Suprapubic skin (tissue), 4 donors: ENCODE measurements at regions not wholly inside any gene's neighbourhood (a gene's known extent, or its start where the extent isn't known, plus 50 kb on each side); places are given as distances from the start of the nearest gene placed in this dataset.

Source experiments
- DNase-seq, 2 donors: peaks; one replicate each; pipeline ENCODE4 v3.0.0-alpha.2; 2019; ENCODE audit warnings: low spot score in 2 of 2
- H3K27ac ChIP-seq: fragments of 200-600 bp; sonication (generic); one replicate; pipeline ENCODE4 v1.5.1; 2019
- H3K27me3 ChIP-seq: fragments of 200-600 bp; sonication (generic); one replicate; pipeline ENCODE4 v1.5.1; 2019
- H3K36me3 ChIP-seq: fragments of 200-600 bp; sonication (generic); one replicate; pipeline ENCODE4 v1.5.1; 2019
- H3K4me1 ChIP-seq: fragments of 200-600 bp; sonication (generic); one replicate; pipeline ENCODE4 v1.5.1; 2019
- H3K4me3 ChIP-seq: fragments of 200-600 bp; sonication (generic); one replicate; pipeline ENCODE4 v1.5.1; 2019; ENCODE audit warnings: mild to moderate bottlenecking
- H3K9me3 ChIP-seq: fragments of 200-600 bp; sonication (generic); one replicate; pipeline ENCODE4 v1.5.1; 2019
- EP300 ChIP-seq: sonication (generic); formaldehyde crosslinking; IDR thresholded peaks from one replicate; pipeline ENCODE4 v1.6.1; 2017; ENCODE audit warnings: antibody characterized with exemption
- POLR2A ChIP-seq, 2 donors: fragments of 450-650 bp; IDR thresholded peaks; one replicate each; pipeline ENCODE4 v1.6.1; 2017; ENCODE audit warnings: antibody characterized with exemption in 2 of 2, mild to moderate bottlenecking in 2 of 2, moderate library complexity in 2 of 2
- POLR2AphosphoS5 ChIP-seq, 3 donors: sonication (generic); formaldehyde crosslinking; IDR thresholded peaks; one replicate each; pipeline ENCODE4 v1.6.1; 2017; ENCODE audit warnings: antibody characterized with exemption in 3 of 3
- WGBS: methylation state at CpG from one replicate; pipeline ENCODE4 v1.1.5; 2018; 5-methylcytosine and 5-hydroxymethylcytosine counted together
- TF ChIP-seq, protein P1 (sequence below), 2 donors: fragments of 200-600 bp in 1 of 2; fragments of 450-650 bp in 1 of 2; sonication (generic) in 1 of 2; IDR thresholded peaks; one replicate each; pipeline ENCODE4 v1.5.1; 2016 to 2019; ENCODE audit warnings: antibody characterized with exemption in 2 of 2, mild to moderate bottlenecking in 1 of 2, moderate library complexity in 1 of 2

DNA sequence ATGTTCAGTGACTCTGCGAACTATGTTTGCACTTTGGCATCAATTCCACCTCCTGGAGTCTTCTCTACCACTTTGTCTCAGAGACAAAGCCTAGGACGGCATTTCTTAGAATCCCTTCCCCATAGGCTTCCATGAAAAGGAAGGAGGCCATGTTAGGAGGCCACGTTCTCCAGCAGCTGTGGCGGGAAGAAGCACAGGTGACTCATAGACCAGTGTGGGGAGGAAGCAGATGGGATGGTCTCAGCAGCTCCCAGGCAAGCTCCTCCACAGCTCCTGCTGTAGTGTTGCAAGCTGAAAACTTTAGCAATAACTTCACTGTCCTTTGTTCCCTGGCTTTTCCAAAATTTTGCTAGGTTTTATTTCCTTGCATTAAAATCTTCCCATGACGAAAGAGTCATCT is 781.3 kb upstream of the ID2 start:
- Histone ChIP-seq H3K4me3 (no peak overlapping the region), H3K9me3 (no peaks in the 10 kb centered on the region), H3K27me3 (no peaks in the 10 kb centered on the region), H3K36me3 (no peaks in the 10 kb centered on the region), H3K27ac (no peak overlapping the region), H3K4me1 (no peaks in the 10 kb centered on the region)
- no peak for TF ChIP-seq EP300
- TF ChIP-seq, protein P1, sequence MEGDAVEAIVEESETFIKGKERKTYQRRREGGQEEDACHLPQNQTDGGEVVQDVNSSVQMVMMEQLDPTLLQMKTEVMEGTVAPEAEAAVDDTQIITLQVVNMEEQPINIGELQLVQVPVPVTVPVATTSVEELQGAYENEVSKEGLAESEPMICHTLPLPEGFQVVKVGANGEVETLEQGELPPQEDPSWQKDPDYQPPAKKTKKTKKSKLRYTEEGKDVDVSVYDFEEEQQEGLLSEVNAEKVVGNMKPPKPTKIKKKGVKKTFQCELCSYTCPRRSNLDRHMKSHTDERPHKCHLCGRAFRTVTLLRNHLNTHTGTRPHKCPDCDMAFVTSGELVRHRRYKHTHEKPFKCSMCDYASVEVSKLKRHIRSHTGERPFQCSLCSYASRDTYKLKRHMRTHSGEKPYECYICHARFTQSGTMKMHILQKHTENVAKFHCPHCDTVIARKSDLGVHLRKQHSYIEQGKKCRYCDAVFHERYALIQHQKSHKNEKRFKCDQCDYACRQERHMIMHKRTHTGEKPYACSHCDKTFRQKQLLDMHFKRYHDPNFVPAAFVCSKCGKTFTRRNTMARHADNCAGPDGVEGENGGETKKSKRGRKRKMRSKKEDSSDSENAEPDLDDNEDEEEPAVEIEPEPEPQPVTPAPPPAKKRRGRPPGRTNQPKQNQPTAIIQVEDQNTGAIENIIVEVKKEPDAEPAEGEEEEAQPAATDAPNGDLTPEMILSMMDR (IDR thresholded peaks at IDR 0.05) = no peak
- no peak for TF ChIP-seq POLR2AphosphoS5 (IDR thresholded peaks at IDR 0.05)
- DNase-seq = no peak
- 79% methylated on average over 5 of the region's 5 CpGs for WGBS

DNA sequence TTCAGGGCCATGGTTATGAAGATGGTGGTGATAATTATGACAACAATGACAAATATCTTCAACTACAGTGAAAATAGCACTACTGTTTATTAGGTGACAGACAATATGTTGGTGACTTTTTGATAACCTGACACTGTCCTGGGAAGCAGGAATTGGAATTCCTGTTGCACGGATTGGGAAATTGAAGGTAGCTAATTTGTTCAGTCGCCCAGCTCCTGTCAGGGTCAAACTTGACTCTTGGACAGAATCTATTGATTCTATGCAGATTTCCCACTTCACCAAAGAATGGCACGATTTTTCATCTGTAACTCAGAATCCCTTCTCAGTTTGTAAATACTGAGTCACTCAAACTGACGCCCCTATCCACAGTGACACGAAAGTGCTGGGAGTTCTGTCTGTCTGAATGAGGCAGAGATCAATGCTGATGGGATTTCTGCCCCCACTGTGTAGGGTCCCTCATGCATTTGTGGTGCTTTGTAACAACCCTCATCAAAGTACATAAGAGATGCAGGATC is 779.5 kb upstream of the ID2 start:
- Histone ChIP-seq H3K36me3 (no peaks in the 10 kb centered on the region), H3K4me3 (no peak overlapping the region), H3K27ac (no peak overlapping the region), H3K9me3 (no peaks in the 10 kb centered on the region), H3K4me1 (no peaks in the 10 kb centered on the region), H3K27me3 (no peaks in the 10 kb centered on the region)
- TF ChIP-seq POLR2AphosphoS5 (IDR thresholded peaks at IDR 0.05) = no peak
- TF ChIP-seq, protein P1 (IDR thresholded peaks at IDR 0.05) = no peak
- no peak for TF ChIP-seq POLR2A (IDR thresholded peaks at IDR 0.05)
- TF ChIP-seq EP300 = no peak
- DNase-seq = no peak
- WGBS = 87% methylated on average over 5 of the region's 5 CpGs

DNA sequence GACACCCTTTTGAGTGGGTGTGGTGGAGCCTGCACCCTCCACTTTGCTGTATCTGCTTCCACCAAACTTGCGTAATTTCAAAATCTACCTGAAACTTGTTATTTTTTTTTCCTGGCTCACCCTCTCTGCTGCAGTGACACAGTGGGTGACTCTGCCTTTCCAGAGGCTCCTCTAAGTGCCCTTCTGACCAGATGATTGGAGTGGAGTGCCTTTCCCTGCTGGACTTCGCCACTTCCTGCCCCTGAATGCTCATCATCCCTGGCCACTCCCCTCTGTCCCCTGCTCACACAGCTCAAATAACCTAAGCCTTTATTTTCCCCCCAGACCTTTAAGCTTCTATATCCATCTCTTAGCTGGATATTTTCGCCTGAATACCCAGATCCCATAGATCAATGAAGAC is 777.5 kb upstream of the ID2 start:
- WGBS = 91% methylated on average over 3 of the region's 3 CpGs
- H3K9me3 ChIP-seq = no peaks in the 10 kb centered on the region
- no peak for DNase-seq
- H3K4me1 ChIP-seq = no peaks in the 10 kb centered on the region
- no peaks in the 10 kb centered on the region for H3K27me3 ChIP-seq
- no peak overlapping the region for H3K4me3 ChIP-seq
- no peak overlapping the region for H3K27ac ChIP-seq
- TF ChIP-seq, protein P1 (IDR thresholded peaks at IDR 0.05) = no peak
- TF ChIP-seq EP300 = no peak
- no peak for TF ChIP-seq POLR2AphosphoS5 (IDR thresholded peaks at IDR 0.05)
- no peak for TF ChIP-seq POLR2A (IDR thresholded peaks at IDR 0.05)
- H3K36me3 ChIP-seq = no peaks in the 10 kb centered on the region

DNA sequence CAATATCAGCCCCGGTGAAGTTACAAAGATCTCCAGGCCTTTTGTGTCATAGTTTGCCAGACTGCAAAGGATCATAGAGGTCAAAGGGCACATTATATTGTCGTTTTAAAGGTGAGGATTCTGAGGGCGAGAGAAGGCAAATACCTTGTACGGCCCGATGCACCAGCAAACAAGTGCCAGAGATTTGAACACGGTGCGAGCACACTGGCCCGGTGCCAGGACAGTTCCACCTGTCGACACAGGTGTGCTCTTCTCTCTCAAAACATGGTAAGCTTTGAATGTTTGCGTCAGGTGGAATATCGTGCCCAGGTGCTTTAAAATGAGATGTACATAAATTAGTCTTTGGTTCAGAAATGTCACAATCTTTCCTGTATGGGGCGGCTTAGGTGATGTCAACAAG is 776.1 kb upstream of the ID2 start:
- TF ChIP-seq, protein P1 (IDR thresholded peaks at IDR 0.05) = no peak
- TF ChIP-seq POLR2A (IDR thresholded peaks at IDR 0.05) (no peak), POLR2AphosphoS5 (IDR thresholded peaks at IDR 0.05) (no peak), EP300 (no peak)
- Histone ChIP-seq H3K4me3 (no peak overlapping the region), H3K27ac (no peak overlapping the region), H3K36me3 (no peaks in the 10 kb centered on the region), H3K4me1 (no peaks in the 10 kb centered on the region), H3K9me3 (no peaks in the 10 kb centered on the region), H3K27me3 (no peaks in the 10 kb centered on the region)
- WGBS = 67% methylated on average over 12 of the region's 12 CpGs
- DNase-seq = no peak

DNA sequence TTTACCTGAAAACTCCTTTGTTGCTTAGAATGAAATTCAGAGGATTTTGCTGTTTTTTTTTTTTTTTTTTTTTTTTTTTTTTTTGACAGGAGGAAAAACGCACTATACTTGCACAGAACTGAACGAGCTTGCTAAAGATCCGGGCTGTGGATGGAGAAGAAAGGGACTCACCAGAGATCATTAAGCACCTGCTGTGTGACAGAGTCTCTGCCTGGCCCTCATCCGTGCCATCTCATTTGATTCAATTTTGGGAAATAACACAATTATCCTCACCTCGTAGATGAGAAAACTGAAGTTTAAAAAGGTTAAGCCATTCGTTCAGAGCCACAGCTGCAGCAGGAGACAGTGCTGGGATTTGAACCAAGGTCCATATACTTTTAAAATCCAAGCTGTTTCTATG is 775.4 kb upstream of the ID2 start:
- no peak for DNase-seq
- H3K36me3 ChIP-seq = no peaks in the 10 kb centered on the region
- H3K27me3 ChIP-seq = no peaks in the 10 kb centered on the region
- WGBS = 77% methylated on average over 6 of the region's 6 CpGs
- TF ChIP-seq POLR2A (IDR thresholded peaks at IDR 0.05) = no peak
- TF ChIP-seq EP300 = no peak
- TF ChIP-seq, protein P1 (IDR thresholded peaks at IDR 0.05) = no peak
- TF ChIP-seq POLR2AphosphoS5 (IDR thresholded peaks at IDR 0.05) = no peak
- H3K4me3 ChIP-seq = no peak overlapping the region
- no peaks in the 10 kb centered on the region for H3K4me1 ChIP-seq
- no peaks in the 10 kb centered on the region for H3K9me3 ChIP-seq
- H3K27ac ChIP-seq = no peak overlapping the region
